ENCODE measurements at regions not wholly inside any gene's neighbourhood (a gene's known extent, or its start where the extent isn't known, plus 50 kb on each side); places are given as distances from the start of the nearest gene placed in this dataset.

- TF ChIP-seq CTCF (IDR thresholded peaks at IDR 0.05; ENCODE audit: insufficient read depth, low read length) (no peak), POLR2AphosphoS5 (IDR thresholded peaks at IDR 0.05; ENCODE audit: low read depth) (no peak), REST (IDR thresholded peaks at IDR 0.05; ENCODE audit: insufficient replicate concordance, low read depth) (no peak), GABPA (IDR thresholded peaks at IDR 0.05; ENCODE audit: low read depth) (no peak)
These were observed 759.0 kb upstream of the API5 start for GRCh38 chr11:42552786-42553185.
